H1 (cell line): ENCODE measurements at regions not wholly inside any gene's neighbourhood (a gene's known extent, or its start where the extent isn't known, plus 50 kb on each side); places are given as distances from the start of the nearest gene placed in this dataset.

ENCODE experiments used
- CTCF ChIA-PET: fragments of 300-600 bp; sonication (Branson Sonifier 250); formaldehyde crosslinking; loops from one replicate; lab custom pipeline; 2021; ENCODE audit not compliant: partially characterized antibody; lab: Charles Lee
- POLR2A ChIA-PET: fragments of 300-600 bp; sonication (Branson Sonifier 250); formaldehyde crosslinking; loops from one replicate; lab custom pipeline; 2021; ENCODE audit warnings: inconsistent platforms; ENCODE audit not compliant: partially characterized antibody; lab: Charles Lee
- DNase-seq, 2 experiments: peaks; one replicate each; pipeline versions ENCODE4 v3.0.0 to v3.0.0-alpha.2; 2010 to 2022; ENCODE audit warnings: low spot score in 2 of 2, low read depth in 1 of 2, mixed read lengths in 1 of 2
- FAIRE-seq: peaks from 2 replicates; lab custom pipeline; 2011; peaks lifted over from hg19 to GRCh38; lab: Jason Lieb, UNC
- H2AFZ ChIP-seq: 2 replicates; pipeline ENCODE4 v1.8.1; 2012; ENCODE audit warnings: low read length, inconsistent platforms
- H2AK5ac ChIP-seq: 2 replicates; pipeline ENCODE4 v1.6.1; 2013; ENCODE audit warnings: low read depth, low read length
- H2BK120ac ChIP-seq: replicated peaks from 2 replicates; pipeline ENCODE3; 2013; ENCODE audit warnings: low read depth, low read length, inconsistent platforms
- H2BK12ac ChIP-seq: 2 replicates; pipeline ENCODE4 v1.6.1; 2013; ENCODE audit warnings: low read depth, low read length
- H2BK15ac ChIP-seq: 2 replicates; pipeline ENCODE4 v1.6.1; 2013; ENCODE audit warnings: low read length
- H2BK20ac ChIP-seq: 2 replicates; pipeline ENCODE4 v1.6.1; 2013; ENCODE audit warnings: low read length
- H2BK5ac ChIP-seq: 2 replicates; pipeline ENCODE4 v1.6.1; 2013; ENCODE audit warnings: low read depth, low read length
- H3K14ac ChIP-seq: 2 replicates; pipeline ENCODE4 v1.6.1; 2013; ENCODE audit warnings: inconsistent platforms; ENCODE audit not compliant: insufficient read length
- H3K18ac ChIP-seq: 2 replicates; pipeline ENCODE4 v1.6.1; 2013; ENCODE audit warnings: low read length; ENCODE audit errors: extremely low read depth
- H3K23ac ChIP-seq: 2 replicates; pipeline ENCODE4 v1.6.1; 2013; ENCODE audit warnings: inconsistent platforms; ENCODE audit not compliant: insufficient read length
- H3K23me2 ChIP-seq: 2 replicates; pipeline ENCODE4 v1.6.1; 2013; ENCODE audit warnings: low read depth, low read length
- H3K27ac ChIP-seq: 2 replicates; pipeline ENCODE4 v1.6.1; 2011; ENCODE audit warnings: low read depth, low read length, inconsistent platforms
- H3K27me3 ChIP-seq, 4 experiments: replicated peaks in 1 of 4; 1 replicate in 1 of 4; 2 replicates in 3 of 4; pipeline versions ENCODE4 v1.6.1 to v1.8.1; 2011 to 2013; ENCODE audit warnings: low read length in 3 of 4, mild to moderate bottlenecking in 3 of 4, inconsistent platforms in 2 of 4, mixed read lengths in 2 of 4, moderate library complexity in 1 of 4; ENCODE audit not compliant: control insufficient read depth in 3 of 4, insufficient read depth in 3 of 4; ENCODE audit errors: extremely low read depth in 1 of 4
- H3K36me3 ChIP-seq, 4 experiments: 2 replicates each; pipeline versions ENCODE4 v1.6.1 to v1.8.1; 2011 to 2013; ENCODE audit warnings: mild to moderate bottlenecking in 4 of 4, low read length in 3 of 4, moderate library complexity in 2 of 4, control low read depth in 1 of 4, inconsistent platforms in 1 of 4; ENCODE audit not compliant: insufficient read depth in 4 of 4, control insufficient read depth in 2 of 4
- H3K4ac ChIP-seq: replicated peaks from 2 replicates; pipeline ENCODE3; 2013; ENCODE audit warnings: low read length, low read depth, mixed read lengths, inconsistent platforms; ENCODE audit not compliant: insufficient read length
- H3K4me1 ChIP-seq, 4 experiments: replicated peaks in 1 of 4; 1 replicate in 1 of 4; 2 replicates in 3 of 4; pipeline versions ENCODE4 v1.6.1 to v1.8.1; 2011 to 2013; ENCODE audit warnings: low read length in 3 of 4, inconsistent platforms in 2 of 4, mixed read lengths in 1 of 4; ENCODE audit not compliant: insufficient read depth in 4 of 4, control insufficient read depth in 3 of 4
- H3K4me2 ChIP-seq, 2 experiments: 2 replicates each; pipeline versions ENCODE4 v1.6.1 to v1.8.1; 2011 to 2013; ENCODE audit warnings: low read depth in 2 of 2, low read length in 2 of 2, control low read depth in 1 of 2, inconsistent platforms in 1 of 2, mild to moderate bottlenecking in 1 of 2; ENCODE audit not compliant: insufficient read depth in 1 of 2
- H3K4me3 ChIP-seq, 4 experiments: fragments of 200-600, 300-600 bp in 1 of 4; sonication (generic), shearing (Covaris generic), sonication (Bioruptor Twin) in 1 of 4; 2 replicates each; pipeline versions ENCODE4 v1.5.1 to v1.8.1; 2011 to 2016; ENCODE audit warnings: low read length in 4 of 4, low read depth in 3 of 4, control low read depth in 2 of 4, inconsistent platforms in 2 of 4, mild to moderate bottlenecking in 2 of 4, mixed read lengths in 1 of 4, moderate library complexity in 1 of 4; ENCODE audit not compliant: insufficient read depth in 2 of 4; ENCODE audit errors: extremely low read depth in 1 of 4
- H3K56ac ChIP-seq: replicated peaks from 2 replicates; pipeline ENCODE3; 2013; ENCODE audit warnings: low read depth, mild to moderate bottlenecking, mixed read lengths, low read length, inconsistent platforms; ENCODE audit not compliant: insufficient read length
- H3K79me1 ChIP-seq: 2 replicates; pipeline ENCODE4 v1.6.1; 2013; ENCODE audit warnings: low read depth, low read length, control low read depth
- H3K79me2 ChIP-seq, 2 experiments: 2 replicates each; pipeline versions ENCODE4 v1.6.1 to v1.8.1; 2012 to 2013; ENCODE audit warnings: low read length in 2 of 2, mild to moderate bottlenecking in 2 of 2, inconsistent platforms in 1 of 2; ENCODE audit not compliant: insufficient read depth in 2 of 2, control insufficient read depth in 1 of 2
- H3K9ac ChIP-seq, 4 experiments: replicated peaks in 1 of 4; 1 replicate in 1 of 4; 2 replicates in 3 of 4; pipeline versions ENCODE4 v1.6.1 to v1.8.1; 2011 to 2013; ENCODE audit warnings: low read depth in 3 of 4, low read length in 3 of 4, control low read depth in 2 of 4, mild to moderate bottlenecking in 2 of 4, moderate library complexity in 2 of 4, inconsistent platforms in 1 of 4; ENCODE audit errors: extremely low read depth in 1 of 4
- H3K9me3 ChIP-seq, 2 experiments: 2 replicates each; pipeline versions ENCODE4 v1.6.1 to v1.8.1; 2012 to 2013; ENCODE audit warnings: mild to moderate bottlenecking in 2 of 2, moderate library complexity in 2 of 2, control low read depth in 1 of 2, inconsistent platforms in 1 of 2, low read depth in 1 of 2, low read length in 1 of 2, mixed read lengths in 1 of 2; ENCODE audit not compliant: insufficient read depth in 2 of 2
- H4K20me1 ChIP-seq, 2 experiments: replicated peaks in 1 of 2; 2 replicates each; pipeline versions ENCODE3 to v1.8.1; 2011 to 2013; ENCODE audit warnings: inconsistent platforms in 2 of 2, low read length in 2 of 2, mild to moderate bottlenecking in 1 of 2; ENCODE audit not compliant: insufficient read depth in 2 of 2, control insufficient read depth in 1 of 2
- H4K5ac ChIP-seq: 2 replicates; pipeline ENCODE4 v1.6.1; 2013; ENCODE audit warnings: low read length, low read depth, mixed read lengths, inconsistent platforms; ENCODE audit not compliant: insufficient read length
- H4K8ac ChIP-seq: 2 replicates; pipeline ENCODE4 v1.8.0; 2013; ENCODE audit warnings: mild to moderate bottlenecking, moderate library complexity, low read length, inconsistent platforms; ENCODE audit not compliant: insufficient read depth; ENCODE audit errors: extremely low read depth
- H4K91ac ChIP-seq: replicated peaks from 2 replicates; pipeline ENCODE3; 2013; ENCODE audit warnings: low read length, mixed read lengths, inconsistent platforms; ENCODE audit not compliant: insufficient read length
- CTBP2 ChIP-seq: IDR thresholded peaks from 2 replicates; pipeline ENCODE4 v1.7.0; 2011; ENCODE audit warnings: borderline replicate concordance, mild to moderate bottlenecking, moderate library complexity, mixed read lengths, low read length; ENCODE audit not compliant: insufficient read depth, insufficient read length
- GABPA ChIP-seq: IDR thresholded peaks from 2 replicates; pipeline ENCODE4 v1.6.1; 2011; ENCODE audit warnings: mild to moderate bottlenecking, low read length, moderate library complexity, borderline replicate concordance; ENCODE audit not compliant: insufficient read depth
- HDAC2 ChIP-seq, 2 experiments: fragments of 300-600 bp in 1 of 2; sonication (generic) in 1 of 2; IDR thresholded peaks; 2 replicates each; pipeline ENCODE4 v1.6.1; 2011 to 2012; ENCODE audit warnings: low read depth in 2 of 2, low read length in 2 of 2, mild to moderate bottlenecking in 2 of 2, moderate library complexity in 2 of 2, borderline replicate concordance in 1 of 2, inconsistent platforms in 1 of 2
- WGBS, 2 experiments: shearing (Covaris generic) in 1 of 2; methylation state at CpG; one replicate each; pipeline versions ENCODE4 v1.1.6 to v1.1.7; 2013 to 2015; ENCODE audit warnings: low lambda C conversion rate in 2 of 2, mixed read lengths in 2 of 2, inconsistent platforms in 1 of 2, low coverage in 1 of 2, missing lambda C conversion rate in 1 of 2; ENCODE audit not compliant: insufficient replicate concordance in 2 of 2, insufficient coverage in 1 of 2, insufficient read length in 1 of 2; ENCODE audit errors: extremely low coverage in 1 of 2, missing lambda C conversion rate in 1 of 2; 5-methylcytosine and 5-hydroxymethylcytosine counted together

GRCh38 chr11:39144351-39145130 lies 2314.9 kb downstream of the LRRC4C start:
- Histone ChIP-seq H3K27ac (no peak overlapping the region), H4K8ac (no peak overlapping the region), H2BK5ac (no peak overlapping the region), H3K4me2 (no peak overlapping the region), H3K79me1 (no peaks in the 10 kb centered on the region), H3K23ac (no peak overlapping the region), H4K5ac (no peak overlapping the region), H3K9ac (no peak overlapping the region), H3K23me2 (no peaks in the 10 kb centered on the region), H3K4me3 (no peak overlapping the region), H2BK12ac (no peak overlapping the region), H3K36me3 (no peaks in the 10 kb centered on the region), H3K56ac (no peak overlapping the region), H4K91ac (no peak overlapping the region), H4K20me1 (no peaks in the 10 kb centered on the region), H3K27me3 (no peaks in the 10 kb centered on the region), H3K18ac (no peak overlapping the region), H3K9me3 (no peaks in the 10 kb centered on the region), H2BK120ac (no peak overlapping the region), H2AK5ac (no peak overlapping the region), H3K79me2 (no peaks in the 10 kb centered on the region), H2BK20ac (no peak overlapping the region), H3K4me1 (no peaks in the 10 kb centered on the region), H3K4ac (no peak overlapping the region), H2BK15ac (no peak overlapping the region), H3K14ac (no peak overlapping the region), H2AFZ (no peak overlapping the region)
- WGBS, 2 experiments: 96% methylated on average over 3 of the region's 3 CpGs; no CpG with 5 or more reads in 1 of the 2 experiments
- POLR2A ChIA-PET: no interaction called here
- DNase-seq: no peak
- CTCF ChIA-PET: no interaction called here
- TF ChIP-seq HDAC2 (IDR thresholded peaks at IDR 0.05; ENCODE audit: borderline replicate concordance in 1 of 2, low read depth in 2 of 2, low read length in 2 of 2) (no peak), GABPA (no peak), CTBP2 (no peak)
- FAIRE-seq: no peak
